Esophagus muscularis mucosa (tissue), 4 donors: ENCODE measurements at regions not wholly inside any gene's neighbourhood (a gene's known extent, or its start where the extent isn't known, plus 50 kb on each side); places are given as distances from the start of the nearest gene placed in this dataset.

Experiments used
- DNase-seq: peaks from one replicate; pipeline ENCODE4 v3.0.0-alpha.2; 2017; ENCODE audit errors: extremely low spot score
- H3K27ac ChIP-seq, 4 donors: fragments of 200-600 bp; sonication (generic); replicated peaks in 1 of 4; 1 replicate in 3 of 4; 2 replicates in 1 of 4; pipeline ENCODE4 v1.5.1; 2016 to 2019; ENCODE audit warnings: mild to moderate bottlenecking in 1 of 4
- H3K27me3 ChIP-seq, 4 donors: fragments of 200-600 bp; sonication (generic); one replicate each; pipeline versions ENCODE4 v1.5.1 to v1.6.0; 2016 to 2019
- H3K36me3 ChIP-seq, 4 donors: fragments of 200-600 bp; sonication (generic); one replicate each; pipeline ENCODE4 v1.5.1; 2016 to 2019
- H3K4me1 ChIP-seq, 4 donors: fragments of 200-600 bp; sonication (generic); one replicate each; pipeline ENCODE4 v1.5.1; 2016 to 2019
- H3K4me3 ChIP-seq, 4 donors: fragments of 200-600 bp; sonication (generic); 1 replicate in 2 of 4; 2 replicates in 2 of 4; pipeline ENCODE4 v1.5.1; 2016 to 2019; ENCODE audit warnings: mild to moderate bottlenecking in 4 of 4, moderate library complexity in 1 of 4
- H3K9me3 ChIP-seq, 4 donors: fragments of 200-600 bp; sonication (generic); 1 replicate in 3 of 4; 2 replicates in 1 of 4; pipeline ENCODE4 v1.5.1; 2016 to 2019
- EP300 ChIP-seq: sonication (generic); formaldehyde crosslinking; IDR thresholded peaks from one replicate; pipeline ENCODE4 v1.6.1; 2017; ENCODE audit warnings: antibody characterized with exemption
- POLR2A ChIP-seq: fragments of 450-650 bp; IDR thresholded peaks from one replicate; pipeline ENCODE4 v1.6.1; 2017; ENCODE audit warnings: antibody characterized with exemption, moderate library complexity, mild to moderate bottlenecking, low read depth
- POLR2AphosphoS5 ChIP-seq, 2 donors: sonication (generic); formaldehyde crosslinking; IDR thresholded peaks; one replicate each; pipeline ENCODE4 v1.6.1; 2017; ENCODE audit warnings: antibody characterized with exemption in 2 of 2
- WGBS: methylation state at CpG from one replicate; pipeline ENCODE4 v1.1.5; 2018; 5-methylcytosine and 5-hydroxymethylcytosine counted together
- intact Hi-C: fragments of 100-400 bp; cut with DNase I; formaldehyde crosslinking; loops from one replicate; pipeline ENCODE4 v1.15.1; 2023
- TF ChIP-seq, protein P1 (sequence below), 3 experiments: fragments of 200-600 bp in 2 of 3; fragments of 450-650 bp in 1 of 3; sonication (generic) in 2 of 3; IDR thresholded peaks; one replicate each; pipeline ENCODE4 v1.5.1; 2017 to 2019; ENCODE audit warnings: antibody characterized with exemption in 3 of 3, mild to moderate bottlenecking in 2 of 3, moderate library complexity in 1 of 3

DNA sequence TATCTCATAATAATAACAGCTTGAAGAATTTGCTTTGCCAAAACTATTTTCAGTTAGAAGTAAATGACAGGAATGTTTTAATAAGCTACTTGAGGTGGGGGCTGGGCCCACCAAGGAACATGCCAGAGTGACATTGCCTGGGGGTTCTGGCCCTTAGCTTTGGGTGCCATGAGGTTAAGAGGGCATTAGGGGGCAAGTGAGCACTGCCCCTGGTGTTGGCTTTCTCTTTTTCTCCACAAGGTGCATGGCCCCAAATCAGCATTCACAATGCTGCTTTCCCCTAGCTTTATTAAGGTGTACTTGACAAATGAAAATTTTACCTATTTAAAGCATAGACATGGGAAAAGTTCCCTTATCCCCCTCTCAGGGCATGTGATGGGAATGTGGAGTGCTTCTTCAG is 305.4 kb downstream of the TENT4A start:
- Histone ChIP-seq H3K27ac (no peak overlapping the region), H3K27me3 (no peaks in the 10 kb centered on the region), H3K9me3 (peaks cover 0 to 31% (median 23%) of the 10 kb centered on the region in 4 donors), H3K4me1 (no peaks in the 10 kb centered on the region), H3K4me3 (no peak overlapping the region), H3K36me3 (no peaks in the 10 kb centered on the region)
- TF ChIP-seq POLR2AphosphoS5 (IDR thresholded peaks at IDR 0.05) (no peak), EP300 (no peak), POLR2A (no peak)
- TF ChIP-seq, protein P1, sequence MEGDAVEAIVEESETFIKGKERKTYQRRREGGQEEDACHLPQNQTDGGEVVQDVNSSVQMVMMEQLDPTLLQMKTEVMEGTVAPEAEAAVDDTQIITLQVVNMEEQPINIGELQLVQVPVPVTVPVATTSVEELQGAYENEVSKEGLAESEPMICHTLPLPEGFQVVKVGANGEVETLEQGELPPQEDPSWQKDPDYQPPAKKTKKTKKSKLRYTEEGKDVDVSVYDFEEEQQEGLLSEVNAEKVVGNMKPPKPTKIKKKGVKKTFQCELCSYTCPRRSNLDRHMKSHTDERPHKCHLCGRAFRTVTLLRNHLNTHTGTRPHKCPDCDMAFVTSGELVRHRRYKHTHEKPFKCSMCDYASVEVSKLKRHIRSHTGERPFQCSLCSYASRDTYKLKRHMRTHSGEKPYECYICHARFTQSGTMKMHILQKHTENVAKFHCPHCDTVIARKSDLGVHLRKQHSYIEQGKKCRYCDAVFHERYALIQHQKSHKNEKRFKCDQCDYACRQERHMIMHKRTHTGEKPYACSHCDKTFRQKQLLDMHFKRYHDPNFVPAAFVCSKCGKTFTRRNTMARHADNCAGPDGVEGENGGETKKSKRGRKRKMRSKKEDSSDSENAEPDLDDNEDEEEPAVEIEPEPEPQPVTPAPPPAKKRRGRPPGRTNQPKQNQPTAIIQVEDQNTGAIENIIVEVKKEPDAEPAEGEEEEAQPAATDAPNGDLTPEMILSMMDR (IDR thresholded peaks at IDR 0.05), result no peak
- intact Hi-C loops, result no loop called here
- DNase-seq, result no peak

DNA sequence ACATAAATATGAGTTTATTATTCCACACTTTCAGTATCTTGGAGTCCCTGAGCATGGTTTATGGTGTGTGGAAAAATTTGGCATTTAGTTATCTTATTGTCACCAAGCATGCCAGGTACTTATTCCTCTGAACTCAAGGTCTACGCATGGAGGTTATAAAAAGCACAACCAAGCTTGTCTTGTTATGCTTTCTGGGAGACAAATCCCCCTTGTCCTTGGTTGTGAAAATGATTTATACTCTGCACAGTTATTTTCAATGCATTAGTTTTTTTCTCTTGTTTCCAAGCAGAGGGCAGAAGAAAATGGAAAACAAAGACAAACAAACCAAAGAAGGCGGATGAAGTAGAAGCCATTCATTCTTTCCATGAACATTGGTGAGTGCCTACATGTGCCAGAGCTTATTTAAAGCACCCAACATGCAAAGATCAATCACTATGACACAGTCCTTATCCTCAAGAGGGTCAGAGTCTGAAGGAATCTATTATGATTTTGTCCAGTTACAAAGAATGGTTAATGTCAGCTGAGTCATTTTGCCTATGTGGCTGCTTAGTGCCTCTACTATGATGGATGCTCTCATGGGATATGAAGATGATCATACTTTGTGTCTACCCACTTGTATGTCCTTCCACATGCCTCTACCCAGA is 323.1 kb downstream of the TENT4A start:
- H3K9me3 ChIP-seq, result no peaks in the 10 kb centered on the region
- TF ChIP-seq EP300 (no peak), POLR2A (no peak), POLR2AphosphoS5 (IDR thresholded peaks at IDR 0.05) (no peak)
- TF ChIP-seq, protein P1 (IDR thresholded peaks at IDR 0.05), result no peak
- no peaks in the 10 kb centered on the region for H3K36me3 ChIP-seq
- no peak for DNase-seq
- no peaks in the 10 kb centered on the region for H3K4me1 ChIP-seq
- no peak overlapping the region for H3K4me3 ChIP-seq
- WGBS, result 66% methylated on average over 2 of the region's 2 CpGs
- H3K27ac ChIP-seq, result no peak overlapping the region
- intact Hi-C loops, result no loop called here
- H3K27me3 ChIP-seq, result peaks cover 0 to 4% (median 0%) of the 10 kb centered on the region in 4 donors

DNA sequence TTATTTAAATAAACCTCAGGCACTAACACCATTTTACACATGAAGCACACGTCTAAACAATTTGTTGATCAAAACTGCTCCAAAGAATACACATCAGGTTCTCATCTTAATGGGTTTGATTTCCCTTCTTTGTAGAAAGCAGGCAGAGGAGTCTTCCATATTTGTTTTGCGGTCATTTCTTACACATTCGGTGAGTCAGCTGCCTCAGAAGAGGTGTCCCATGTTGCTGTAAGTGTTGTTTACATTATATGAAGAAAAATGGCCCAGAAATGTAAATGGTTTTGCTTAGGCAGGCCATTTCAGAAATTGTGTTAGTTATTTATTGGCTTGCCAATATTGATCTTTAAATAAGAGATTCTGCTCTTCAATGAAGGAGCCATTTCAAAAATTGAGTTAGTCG is 325.8 kb downstream of the TENT4A start:
- intact Hi-C loops, result no loop called here
- Histone ChIP-seq H3K36me3 (no peaks in the 10 kb centered on the region), H3K4me3 (no peak overlapping the region), H3K27ac (no peak overlapping the region), H3K27me3 (peaks cover 0 to 4% (median 0%) of the 10 kb centered on the region in 4 donors), H3K4me1 (no peaks in the 10 kb centered on the region), H3K9me3 (no peaks in the 10 kb centered on the region)
- 66% methylated on average over 4 of the region's 4 CpGs for WGBS
- no peak for DNase-seq
- TF ChIP-seq POLR2A (no peak), POLR2AphosphoS5 (IDR thresholded peaks at IDR 0.05) (no peak), EP300 (no peak)
- TF ChIP-seq, protein P1 (IDR thresholded peaks at IDR 0.05), result no peak

DNA sequence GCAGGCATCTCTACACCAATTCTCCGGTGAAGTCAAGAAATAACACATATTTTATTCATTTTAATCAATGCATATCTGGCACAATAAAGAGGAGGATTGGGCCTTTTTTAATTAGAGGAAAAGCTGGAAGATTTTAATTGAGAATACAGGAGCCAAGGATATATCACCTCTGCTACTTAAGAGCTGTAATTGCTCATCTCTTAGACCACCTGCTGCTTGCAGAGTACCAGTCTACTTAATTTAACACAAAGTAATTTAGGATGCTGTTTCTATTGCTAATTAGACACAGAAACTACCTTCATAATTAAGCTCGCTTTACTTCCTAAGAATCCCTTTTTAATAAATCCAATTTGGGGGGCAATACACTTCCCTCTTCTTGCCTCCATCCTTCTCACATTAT is 326.9 kb downstream of the TENT4A start:
- Histone ChIP-seq H3K4me3 (no peak overlapping the region), H3K36me3 (no peaks in the 10 kb centered on the region), H3K27me3 (peaks cover 0 to 4% (median 0%) of the 10 kb centered on the region in 4 donors), H3K4me1 (no peaks in the 10 kb centered on the region), H3K27ac (no peak overlapping the region), H3K9me3 (no peaks in the 10 kb centered on the region)
- no peak for DNase-seq
- TF ChIP-seq POLR2AphosphoS5 (IDR thresholded peaks at IDR 0.05) (no peak), EP300 (no peak), POLR2A (no peak)
- TF ChIP-seq, protein P1 (IDR thresholded peaks at IDR 0.05), result no peak
- WGBS, result 84% methylated on average over 2 of the region's 2 CpGs
- intact Hi-C loops, result no loop called here

DNA sequence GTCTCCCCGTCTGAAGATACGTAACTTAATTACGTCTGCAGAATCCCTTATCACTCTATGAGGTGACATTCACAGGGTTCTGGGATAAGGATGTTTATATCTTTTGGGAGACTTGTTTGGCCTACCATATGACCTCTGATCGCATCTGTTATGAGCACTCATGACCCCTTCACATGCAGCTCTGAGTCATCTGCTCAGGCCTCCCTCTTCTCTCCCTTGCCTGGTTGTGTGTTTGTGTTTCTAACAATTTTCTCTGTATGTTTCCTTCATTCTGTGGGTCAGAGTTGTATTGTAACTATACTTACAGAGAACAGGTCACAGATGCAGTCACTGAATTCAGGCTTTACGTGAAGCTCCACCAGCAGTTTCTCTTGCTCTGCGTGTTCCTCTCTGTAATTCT is 330.6 kb downstream of the TENT4A start:
- Histone ChIP-seq H3K9me3 (no peaks in the 10 kb centered on the region), H3K4me1 (no peaks in the 10 kb centered on the region), H3K4me3 (no peak overlapping the region), H3K36me3 (no peaks in the 10 kb centered on the region), H3K27ac (no peak overlapping the region), H3K27me3 (peaks cover 0 to 4% (median 0%) of the 10 kb centered on the region in 4 donors)
- intact Hi-C loops, result no loop called here
- DNase-seq, result no peak
- 49% methylated on average over 6 of the region's 6 CpGs for WGBS
- TF ChIP-seq, protein P1 (IDR thresholded peaks at IDR 0.05), result no peak
- TF ChIP-seq POLR2A (no peak), POLR2AphosphoS5 (IDR thresholded peaks at IDR 0.05) (no peak), EP300 (no peak)
